H1 (cell line): ENCODE measurements at regions not wholly inside any gene's neighbourhood (a gene's known extent, or its start where the extent isn't known, plus 50 kb on each side); places are given as distances from the start of the nearest gene placed in this dataset.

Experiments
- CTCF ChIA-PET: fragments of 300-600 bp; sonication (Branson Sonifier 250); formaldehyde crosslinking; loops from one replicate; lab custom pipeline; 2021; ENCODE audit not compliant: partially characterized antibody; lab: Charles Lee
- POLR2A ChIA-PET: fragments of 300-600 bp; sonication (Branson Sonifier 250); formaldehyde crosslinking; loops from one replicate; lab custom pipeline; 2021; ENCODE audit warnings: inconsistent platforms; ENCODE audit not compliant: partially characterized antibody; lab: Charles Lee
- DNase-seq, 2 experiments: peaks; one replicate each; pipeline versions ENCODE4 v3.0.0 to v3.0.0-alpha.2; 2010 to 2022; ENCODE audit warnings: low spot score in 2 of 2, low read depth in 1 of 2, mixed read lengths in 1 of 2
- FAIRE-seq: peaks from 2 replicates; lab custom pipeline; 2011; peaks lifted over from hg19 to GRCh38; lab: Jason Lieb, UNC
- H2AFZ ChIP-seq: 2 replicates; pipeline ENCODE4 v1.8.1; 2012; ENCODE audit warnings: low read length, inconsistent platforms
- H2AK5ac ChIP-seq: 2 replicates; pipeline ENCODE4 v1.6.1; 2013; ENCODE audit warnings: low read depth, low read length
- H2BK120ac ChIP-seq: replicated peaks from 2 replicates; pipeline ENCODE3; 2013; ENCODE audit warnings: low read depth, low read length, inconsistent platforms
- H2BK12ac ChIP-seq: 2 replicates; pipeline ENCODE4 v1.6.1; 2013; ENCODE audit warnings: low read depth, low read length
- H2BK15ac ChIP-seq: 2 replicates; pipeline ENCODE4 v1.6.1; 2013; ENCODE audit warnings: low read length
- H2BK20ac ChIP-seq: 2 replicates; pipeline ENCODE4 v1.6.1; 2013; ENCODE audit warnings: low read length
- H2BK5ac ChIP-seq: 2 replicates; pipeline ENCODE4 v1.6.1; 2013; ENCODE audit warnings: low read depth, low read length
- H3K14ac ChIP-seq: 2 replicates; pipeline ENCODE4 v1.6.1; 2013; ENCODE audit warnings: inconsistent platforms; ENCODE audit not compliant: insufficient read length
- H3K18ac ChIP-seq: 2 replicates; pipeline ENCODE4 v1.6.1; 2013; ENCODE audit warnings: low read length; ENCODE audit errors: extremely low read depth
- H3K23ac ChIP-seq: 2 replicates; pipeline ENCODE4 v1.6.1; 2013; ENCODE audit warnings: inconsistent platforms; ENCODE audit not compliant: insufficient read length
- H3K23me2 ChIP-seq: 2 replicates; pipeline ENCODE4 v1.6.1; 2013; ENCODE audit warnings: low read depth, low read length
- H3K27ac ChIP-seq: 2 replicates; pipeline ENCODE4 v1.6.1; 2011; ENCODE audit warnings: low read depth, low read length, inconsistent platforms
- H3K27me3 ChIP-seq, 4 experiments: replicated peaks in 1 of 4; 1 replicate in 1 of 4; 2 replicates in 3 of 4; pipeline versions ENCODE4 v1.6.1 to v1.8.1; 2011 to 2013; ENCODE audit warnings: low read length in 3 of 4, mild to moderate bottlenecking in 3 of 4, inconsistent platforms in 2 of 4, mixed read lengths in 2 of 4, moderate library complexity in 1 of 4; ENCODE audit not compliant: control insufficient read depth in 3 of 4, insufficient read depth in 3 of 4; ENCODE audit errors: extremely low read depth in 1 of 4
- H3K36me3 ChIP-seq, 4 experiments: 2 replicates each; pipeline versions ENCODE4 v1.6.1 to v1.8.1; 2011 to 2013; ENCODE audit warnings: mild to moderate bottlenecking in 4 of 4, low read length in 3 of 4, moderate library complexity in 2 of 4, control low read depth in 1 of 4, inconsistent platforms in 1 of 4; ENCODE audit not compliant: insufficient read depth in 4 of 4, control insufficient read depth in 2 of 4
- H3K4ac ChIP-seq: replicated peaks from 2 replicates; pipeline ENCODE3; 2013; ENCODE audit warnings: low read length, low read depth, mixed read lengths, inconsistent platforms; ENCODE audit not compliant: insufficient read length
- H3K4me1 ChIP-seq, 4 experiments: replicated peaks in 1 of 4; 1 replicate in 1 of 4; 2 replicates in 3 of 4; pipeline versions ENCODE4 v1.6.1 to v1.8.1; 2011 to 2013; ENCODE audit warnings: low read length in 3 of 4, inconsistent platforms in 2 of 4, mixed read lengths in 1 of 4; ENCODE audit not compliant: insufficient read depth in 4 of 4, control insufficient read depth in 3 of 4
- H3K4me2 ChIP-seq, 2 experiments: 2 replicates each; pipeline versions ENCODE4 v1.6.1 to v1.8.1; 2011 to 2013; ENCODE audit warnings: low read depth in 2 of 2, low read length in 2 of 2, control low read depth in 1 of 2, inconsistent platforms in 1 of 2, mild to moderate bottlenecking in 1 of 2; ENCODE audit not compliant: insufficient read depth in 1 of 2
- H3K4me3 ChIP-seq, 4 experiments: fragments of 200-600, 300-600 bp in 1 of 4; sonication (generic), shearing (Covaris generic), sonication (Bioruptor Twin) in 1 of 4; 2 replicates each; pipeline versions ENCODE4 v1.5.1 to v1.8.1; 2011 to 2016; ENCODE audit warnings: low read length in 4 of 4, low read depth in 3 of 4, control low read depth in 2 of 4, inconsistent platforms in 2 of 4, mild to moderate bottlenecking in 2 of 4, mixed read lengths in 1 of 4, moderate library complexity in 1 of 4; ENCODE audit not compliant: insufficient read depth in 2 of 4; ENCODE audit errors: extremely low read depth in 1 of 4
- H3K56ac ChIP-seq: replicated peaks from 2 replicates; pipeline ENCODE3; 2013; ENCODE audit warnings: low read depth, mild to moderate bottlenecking, mixed read lengths, low read length, inconsistent platforms; ENCODE audit not compliant: insufficient read length
- H3K79me1 ChIP-seq: 2 replicates; pipeline ENCODE4 v1.6.1; 2013; ENCODE audit warnings: low read depth, low read length, control low read depth
- H3K79me2 ChIP-seq, 2 experiments: 2 replicates each; pipeline versions ENCODE4 v1.6.1 to v1.8.1; 2012 to 2013; ENCODE audit warnings: low read length in 2 of 2, mild to moderate bottlenecking in 2 of 2, inconsistent platforms in 1 of 2; ENCODE audit not compliant: insufficient read depth in 2 of 2, control insufficient read depth in 1 of 2
- H3K9ac ChIP-seq, 4 experiments: replicated peaks in 1 of 4; 1 replicate in 1 of 4; 2 replicates in 3 of 4; pipeline versions ENCODE4 v1.6.1 to v1.8.1; 2011 to 2013; ENCODE audit warnings: low read depth in 3 of 4, low read length in 3 of 4, control low read depth in 2 of 4, mild to moderate bottlenecking in 2 of 4, moderate library complexity in 2 of 4, inconsistent platforms in 1 of 4; ENCODE audit errors: extremely low read depth in 1 of 4
- H3K9me3 ChIP-seq, 2 experiments: 2 replicates each; pipeline versions ENCODE4 v1.6.1 to v1.8.1; 2012 to 2013; ENCODE audit warnings: mild to moderate bottlenecking in 2 of 2, moderate library complexity in 2 of 2, control low read depth in 1 of 2, inconsistent platforms in 1 of 2, low read depth in 1 of 2, low read length in 1 of 2, mixed read lengths in 1 of 2; ENCODE audit not compliant: insufficient read depth in 2 of 2
- H4K20me1 ChIP-seq, 2 experiments: replicated peaks in 1 of 2; 2 replicates each; pipeline versions ENCODE3 to v1.8.1; 2011 to 2013; ENCODE audit warnings: inconsistent platforms in 2 of 2, low read length in 2 of 2, mild to moderate bottlenecking in 1 of 2; ENCODE audit not compliant: insufficient read depth in 2 of 2, control insufficient read depth in 1 of 2
- H4K5ac ChIP-seq: 2 replicates; pipeline ENCODE4 v1.6.1; 2013; ENCODE audit warnings: low read length, low read depth, mixed read lengths, inconsistent platforms; ENCODE audit not compliant: insufficient read length
- H4K8ac ChIP-seq: 2 replicates; pipeline ENCODE4 v1.8.0; 2013; ENCODE audit warnings: mild to moderate bottlenecking, moderate library complexity, low read length, inconsistent platforms; ENCODE audit not compliant: insufficient read depth; ENCODE audit errors: extremely low read depth
- H4K91ac ChIP-seq: replicated peaks from 2 replicates; pipeline ENCODE3; 2013; ENCODE audit warnings: low read length, mixed read lengths, inconsistent platforms; ENCODE audit not compliant: insufficient read length
- ASH2L ChIP-seq: fragments of 200-600, 300-600 bp; sonication (generic); IDR thresholded peaks from one replicate; pipeline ENCODE4 v1.7.1; 2017; ENCODE audit warnings: low read length
- CBX8 ChIP-seq: fragments of 300-800, 300-1000 bp; sonication (generic); IDR thresholded peaks from 2 replicates; pipeline ENCODE4 v1.7.1; 2016; ENCODE audit warnings: low read depth, low read length, borderline replicate concordance
- CREB1 ChIP-seq: IDR thresholded peaks from 2 replicates; pipeline ENCODE4 v1.6.1; 2012; ENCODE audit warnings: inconsistent platforms
- EGR1 ChIP-seq: IDR thresholded peaks from 2 replicates; pipeline ENCODE4 v1.6.1; 2011; ENCODE audit warnings: low read depth, low read length, borderline replicate concordance
- EZH2 ChIP-seq: fragments of 200-600 bp; sonication (generic); IDR thresholded peaks from 2 replicates; pipeline ENCODE4 v1.7.1; 2012; ENCODE audit warnings: low read depth, mild to moderate bottlenecking, moderate library complexity, low read length, inconsistent platforms; ENCODE audit not compliant: severe bottlenecking
- KDM1A ChIP-seq: fragments of 200-600, 300-600 bp; sonication (generic); IDR thresholded peaks from 2 replicates; pipeline ENCODE4 v1.7.1; 2016; ENCODE audit warnings: mild to moderate bottlenecking, low read length, borderline replicate concordance
- NANOG ChIP-seq: IDR thresholded peaks from 2 replicates; pipeline ENCODE4 v1.6.1; 2011; ENCODE audit warnings: low read length, low read depth, mild to moderate bottlenecking, inconsistent platforms; ENCODE audit not compliant: insufficient read depth, poor library complexity, severe bottlenecking
- POLR2A ChIP-seq, 2 experiments: IDR thresholded peaks; 1 replicate in 1 of 2; 2 replicates in 1 of 2; pipeline ENCODE4 v1.6.1; 2011; ENCODE audit warnings: low read depth in 2 of 2, low read length in 2 of 2, mild to moderate bottlenecking in 2 of 2; ENCODE audit errors: control extremely low read depth in 1 of 2
- POU5F1 ChIP-seq: IDR thresholded peaks from 2 replicates; pipeline ENCODE4 v1.6.1; 2011; ENCODE audit warnings: low read depth, mild to moderate bottlenecking, low read length, moderate library complexity
- SAP30 ChIP-seq: fragments of 300-600 bp; sonication (generic); IDR thresholded peaks from 2 replicates; pipeline ENCODE4 v1.7.1; 2012; ENCODE audit warnings: low read length, moderate library complexity, mild to moderate bottlenecking, inconsistent platforms; ENCODE audit not compliant: insufficient read depth, insufficient replicate concordance
- SIRT6 ChIP-seq: IDR thresholded peaks from one replicate; pipeline ENCODE4 v1.7.1; 2012; ENCODE audit warnings: low read length, inconsistent platforms
- SP4 ChIP-seq: IDR thresholded peaks from 2 replicates; pipeline ENCODE4 v1.6.1; 2012; ENCODE audit warnings: low read length, inconsistent platforms
- TAF1 ChIP-seq: IDR thresholded peaks from 2 replicates; pipeline ENCODE4 v1.6.1; 2011; ENCODE audit warnings: mild to moderate bottlenecking, low read depth, low read length
- TAF7 ChIP-seq: optimal IDR thresholded peaks from 2 replicates; pipeline ENCODE3; 2011; ENCODE audit warnings: low read depth, mild to moderate bottlenecking, inconsistent platforms, low read length, moderate library complexity, borderline replicate concordance
- YY1 ChIP-seq: IDR thresholded peaks from 2 replicates; pipeline ENCODE4 v1.6.1; 2011; ENCODE audit warnings: low read depth, mild to moderate bottlenecking, low read length
- ZNF274 ChIP-seq: IDR thresholded peaks from 2 replicates; pipeline ENCODE4 v1.7.0; 2012; ENCODE audit warnings: low read length, borderline replicate concordance; ENCODE audit errors: extremely low read depth
- WGBS, 2 experiments: shearing (Covaris generic) in 1 of 2; methylation state at CpG; one replicate each; pipeline versions ENCODE4 v1.1.6 to v1.1.7; 2013 to 2015; ENCODE audit warnings: low lambda C conversion rate in 2 of 2, mixed read lengths in 2 of 2, inconsistent platforms in 1 of 2, low coverage in 1 of 2, missing lambda C conversion rate in 1 of 2; ENCODE audit not compliant: insufficient replicate concordance in 2 of 2, insufficient coverage in 1 of 2, insufficient read length in 1 of 2; ENCODE audit errors: extremely low coverage in 1 of 2, missing lambda C conversion rate in 1 of 2; 5-methylcytosine and 5-hydroxymethylcytosine counted together

- no peaks in the 10 kb centered on the region for H3K79me2 ChIP-seq
- no peak overlapping the region for H2BK120ac ChIP-seq
- H3K4me1 ChIP-seq = no peaks in the 10 kb centered on the region
- no peaks in the 10 kb centered on the region; the same call in 1 of the 2 replicates for H3K23me2 ChIP-seq
- DNase-seq = no peak
- no peak overlapping the region for H4K8ac ChIP-seq
- POLR2A ChIA-PET = no interaction called here
- no peak overlapping the region for H2BK15ac ChIP-seq
- no peak overlapping the region for H4K5ac ChIP-seq
- H4K20me1 ChIP-seq = no peaks in the 10 kb centered on the region
- no peak overlapping the region for H3K4me3 ChIP-seq
- no peaks in the 10 kb centered on the region for H3K79me1 ChIP-seq
- H3K36me3 ChIP-seq = no peaks in the 10 kb centered on the region
- H3K4ac ChIP-seq = no peak overlapping the region
- no peak overlapping the region for H3K27ac ChIP-seq
- no peak overlapping the region for H3K4me2 ChIP-seq
- H3K9me3 ChIP-seq = peaks cover 3 to 5% of the 10 kb centered on the region in 2 experiments; a peak in 2 of 4 replicates
- H3K23ac ChIP-seq = no peak overlapping the region
- no peak overlapping the region for H2BK20ac ChIP-seq
- 86% methylated on average over 2 of the region's 2 CpGs; no CpG with 5 or more reads in 1 of the 2 experiments for WGBS, 2 experiments
- H2AFZ ChIP-seq = no peak overlapping the region
- no peak overlapping the region for H3K56ac ChIP-seq
- CTCF ChIA-PET = no interaction called here
- H2AK5ac ChIP-seq = no peak overlapping the region
- no peak for FAIRE-seq
- H2BK5ac ChIP-seq = no peak overlapping the region
- H4K91ac ChIP-seq = no peak overlapping the region
- H3K14ac ChIP-seq = no peak overlapping the region
- no peak overlapping the region for H3K9ac ChIP-seq
- no peaks in the 10 kb centered on the region for H3K27me3 ChIP-seq
- H3K18ac ChIP-seq = no peak overlapping the region
- no peak overlapping the region for H2BK12ac ChIP-seq
- TF ChIP-seq POU5F1 (no peak), KDM1A (no peak), SIRT6 (no peak), CREB1 (no peak), POLR2A (IDR thresholded peaks at IDR 0.05; ENCODE audit: control extremely low read depth in 1 of 2, low read depth in 2 of 2, low read length in 2 of 2) (no peak), EZH2 (no peak), NANOG (no peak), YY1 (no peak), SP4 (no peak), ASH2L (no peak), CBX8 (no peak), TAF7 (no peak), SAP30 (no peak), TAF1 (no peak), EGR1 (no peak), ZNF274 (no peak)
These were observed 348.3 kb downstream of the AJAP1 start for GRCh38 chr1:5002676-5003075.
